SK-N-SH (cell line): ENCODE measurements at regions not wholly inside any gene's neighbourhood (a gene's known extent, or its start where the extent isn't known, plus 50 kb on each side); places are given as distances from the start of the nearest gene placed in this dataset.

Experiments
- CTCF ChIA-PET: fragments of 300-600, 350-600 bp; formaldehyde crosslinking; extraction: SDS; loops from one replicate; lab custom pipeline; 2021; lab: Yijun Ruan, JAX
- POLR2A ChIA-PET: fragments of 350-600 bp; sonication (Branson Sonifier 250); formaldehyde crosslinking; extraction: SDS; loops from one replicate; lab custom pipeline; 2020; ENCODE audit warnings: antibody characterized with exemption, inconsistent platforms; lab: Yijun Ruan, JAX
- DNase-seq: peaks from one replicate; pipeline ENCODE4 v3.0.0; 2012
- H2AFZ ChIP-seq: fragments of 200-600 bp; sonication (generic); 2 replicates; pipeline ENCODE4 v1.8.1; 2016; ENCODE audit warnings: antibody characterized with exemption, mild to moderate bottlenecking, low read depth
- H3F3A ChIP-seq: fragments of 200-600 bp; sonication (generic); replicated peaks from 2 replicates; pipeline ENCODE3; 2016; ENCODE audit warnings: antibody characterized with exemption, mild to moderate bottlenecking; ENCODE audit not compliant: insufficient read depth
- H3K27ac ChIP-seq, 2 experiments: fragments of 200-500 bp in 1 of 2; fragments of 200-600 bp in 1 of 2; sonication (Bioruptor generic) in 1 of 2; sonication (generic), shearing (Covaris generic) in 1 of 2; 2 replicates each; pipeline versions ENCODE4 v1.5.1 to v1.6.1; 2014 to 2016; ENCODE audit warnings: low read depth in 2 of 2, inconsistent platforms in 1 of 2, low read length in 1 of 2, mild to moderate bottlenecking in 1 of 2, mixed read lengths in 1 of 2
- H3K27me3 ChIP-seq: fragments of 200-600 bp; sonication (generic), shearing (Covaris generic); 2 replicates; pipeline ENCODE4 v1.6.1; 2016; ENCODE audit warnings: mixed run types; ENCODE audit not compliant: insufficient read depth
- H3K36me3 ChIP-seq, 2 experiments: fragments of 200-500 bp in 1 of 2; fragments of 200-600 bp in 1 of 2; sonication (Bioruptor generic) in 1 of 2; sonication (generic) in 1 of 2; replicated peaks in 1 of 2; 2 replicates each; pipeline versions ENCODE3 to v1.5.1; 2014 to 2016; ENCODE audit warnings: low read length in 1 of 2, mild to moderate bottlenecking in 1 of 2; ENCODE audit not compliant: insufficient read depth in 2 of 2, control insufficient read depth in 1 of 2
- H3K4me1 ChIP-seq, 2 experiments: fragments of 200-500 bp in 1 of 2; fragments of 200-600 bp in 1 of 2; sonication (Bioruptor generic) in 1 of 2; sonication (generic), shearing (Covaris generic) in 1 of 2; 2 replicates each; pipeline versions ENCODE4 v1.5.1 to v1.6.1; 2014 to 2016; ENCODE audit warnings: low read depth in 1 of 2, low read length in 1 of 2, mixed run types in 1 of 2; ENCODE audit not compliant: insufficient read depth in 2 of 2, control insufficient read depth in 1 of 2
- H3K4me2 ChIP-seq: fragments of 200-600 bp; sonication (generic), shearing (Covaris generic); 2 replicates; pipeline ENCODE4 v1.6.1; 2017; ENCODE audit warnings: mixed run types
- H3K4me3 ChIP-seq, 2 experiments: fragments of 200-500 bp in 1 of 2; fragments of 200-600 bp in 1 of 2; sonication (Bioruptor generic) in 1 of 2; sonication (generic), shearing (Covaris generic) in 1 of 2; 2 replicates each; pipeline versions ENCODE4 v1.5.1 to v1.8.1; 2014 to 2016; ENCODE audit warnings: low read depth in 2 of 2, inconsistent platforms in 1 of 2, low read length in 1 of 2, mild to moderate bottlenecking in 1 of 2, mixed read lengths in 1 of 2, moderate library complexity in 1 of 2
- H3K79me2 ChIP-seq: fragments of 200-600 bp; sonication (generic); 2 replicates; pipeline ENCODE4 v1.8.1; 2017; ENCODE audit warnings: mild to moderate bottlenecking; ENCODE audit not compliant: insufficient read depth
- H3K9ac ChIP-seq: fragments of 200-600 bp; sonication (generic); 2 replicates; pipeline ENCODE4 v1.6.1; 2017; ENCODE audit warnings: mixed run types
- H3K9me2 ChIP-seq: fragments of 200-600 bp; sonication (generic); 2 replicates; pipeline ENCODE4 v1.6.1; 2017; ENCODE audit warnings: mixed run types
- H3K9me3 ChIP-seq: fragments of 200-600 bp; sonication (generic); 2 replicates; pipeline ENCODE4 v1.6.1; 2017; ENCODE audit warnings: mixed run types, mild to moderate bottlenecking, moderate library complexity
- H4K20me1 ChIP-seq: fragments of 200-600 bp; sonication (generic); 2 replicates; pipeline ENCODE4 v1.6.1; 2017; ENCODE audit warnings: mild to moderate bottlenecking, mixed run types; ENCODE audit not compliant: insufficient read depth
- CHD2 ChIP-seq: fragments of 150-350 bp; IDR thresholded peaks from 2 replicates; pipeline ENCODE4 v1.6.1; 2018; ENCODE audit warnings: low read length; ENCODE audit not compliant: partially characterized antibody
- EP300 ChIP-seq, 2 experiments: IDR thresholded peaks; 2 replicates each; pipeline versions ENCODE4 v1.4.0 to v1.6.1; 2012; ENCODE audit warnings: borderline replicate concordance in 1 of 2, low read depth in 1 of 2, low read length in 1 of 2
- FOSL2 ChIP-seq: IDR thresholded peaks from 2 replicates; pipeline ENCODE4 v1.4.0; 2012; ENCODE audit warnings: low read depth, mild to moderate bottlenecking, moderate library complexity, borderline replicate concordance
- MXI1 ChIP-seq: IDR thresholded peaks from 2 replicates; pipeline ENCODE4 v1.6.1; 2012; ENCODE audit warnings: mild to moderate bottlenecking, low read depth, low read length, improper control_type of control experiment
- POLR2AphosphoS5 ChIP-seq: IDR thresholded peaks from 2 replicates; pipeline ENCODE4 v1.6.1; 2012; ENCODE audit warnings: low read depth, low read length
- RCOR1 ChIP-seq: fragments of 150-350 bp; IDR thresholded peaks from 2 replicates; pipeline ENCODE4 v1.6.1; 2017; ENCODE audit warnings: antibody characterized with exemption, low read length
- RXRA ChIP-seq: IDR thresholded peaks from 2 replicates; pipeline ENCODE4 v1.4.0; 2012; ENCODE audit warnings: low read depth, mild to moderate bottlenecking, borderline replicate concordance
- TAF1 ChIP-seq: IDR thresholded peaks from 2 replicates; pipeline ENCODE4 v1.6.1; 2012; ENCODE audit warnings: low read depth, mild to moderate bottlenecking, low read length, moderate library complexity, borderline replicate concordance
- YY1 ChIP-seq: IDR thresholded peaks from 2 replicates; pipeline ENCODE4 v1.4.0; 2012; ENCODE audit warnings: low read depth, mild to moderate bottlenecking
- WGBS: methylation state at CpG from one replicate; pipeline ENCODE4 v1.1.6; 2017; ENCODE audit warnings: low lambda C conversion rate; 5-methylcytosine and 5-hydroxymethylcytosine counted together
- TF ChIP-seq, protein P1 (sequence below): IDR thresholded peaks from 2 replicates; pipeline ENCODE4 v1.4.0; 2012; ENCODE audit warnings: low read depth
- TF ChIP-seq, protein P2 (sequence below): IDR thresholded peaks from 2 replicates; pipeline ENCODE4 v1.6.1; 2012; ENCODE audit warnings: mild to moderate bottlenecking, low read depth, low read length, moderate library complexity
- TF ChIP-seq, protein P3 (sequence below): fragments of 150-350 bp; IDR thresholded peaks from 2 replicates; pipeline ENCODE4 v1.6.1; 2017; ENCODE audit warnings: antibody characterized with exemption, low read length, low read depth, borderline replicate concordance

DNA sequence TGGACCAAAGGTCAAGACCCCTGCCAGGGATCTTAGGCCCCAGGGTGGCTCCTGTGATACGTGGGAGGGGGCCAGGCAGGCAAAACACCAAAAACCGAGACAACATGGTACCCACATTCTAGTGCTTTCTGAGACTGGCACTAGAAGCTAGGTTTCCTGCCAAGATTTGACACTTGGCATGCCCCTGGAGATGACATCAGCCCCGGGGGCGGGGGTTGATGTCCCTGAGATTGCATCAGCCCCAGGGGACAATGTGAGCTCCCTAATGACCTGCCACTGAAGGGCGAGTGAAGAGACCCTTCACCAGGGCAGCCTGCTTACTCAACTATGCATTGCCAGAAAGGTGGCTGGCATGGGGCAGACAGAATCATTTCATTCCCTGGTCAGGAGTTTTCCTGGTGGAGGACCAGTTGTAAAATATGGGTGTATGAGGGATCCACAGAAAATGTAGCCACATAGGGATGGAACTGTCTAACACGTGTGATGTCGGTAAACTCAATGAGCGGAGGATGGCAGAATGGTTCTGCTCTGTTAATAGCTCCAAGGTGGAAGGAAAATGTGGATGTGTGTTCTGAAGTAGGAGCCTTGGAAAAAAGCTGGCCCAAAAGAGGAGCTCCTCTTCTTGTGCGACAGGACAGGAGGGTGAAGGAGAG lies 219.7 kb downstream of the UNC5CL start:
- DNase-seq, result no peak
- H3K9me2 ChIP-seq, result no peaks in the 10 kb centered on the region
- 47% methylated on average over 9 of the region's 9 CpGs for WGBS
- H3K27me3 ChIP-seq, result no peaks in the 10 kb centered on the region
- TF ChIP-seq, protein P1, sequence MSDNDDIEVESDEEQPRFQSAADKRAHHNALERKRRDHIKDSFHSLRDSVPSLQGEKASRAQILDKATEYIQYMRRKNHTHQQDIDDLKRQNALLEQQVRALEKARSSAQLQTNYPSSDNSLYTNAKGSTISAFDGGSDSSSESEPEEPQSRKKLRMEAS, result no peak
- TF ChIP-seq MXI1, result no peak
- TF ChIP-seq FOSL2, result no peak
- TF ChIP-seq, protein P2, sequence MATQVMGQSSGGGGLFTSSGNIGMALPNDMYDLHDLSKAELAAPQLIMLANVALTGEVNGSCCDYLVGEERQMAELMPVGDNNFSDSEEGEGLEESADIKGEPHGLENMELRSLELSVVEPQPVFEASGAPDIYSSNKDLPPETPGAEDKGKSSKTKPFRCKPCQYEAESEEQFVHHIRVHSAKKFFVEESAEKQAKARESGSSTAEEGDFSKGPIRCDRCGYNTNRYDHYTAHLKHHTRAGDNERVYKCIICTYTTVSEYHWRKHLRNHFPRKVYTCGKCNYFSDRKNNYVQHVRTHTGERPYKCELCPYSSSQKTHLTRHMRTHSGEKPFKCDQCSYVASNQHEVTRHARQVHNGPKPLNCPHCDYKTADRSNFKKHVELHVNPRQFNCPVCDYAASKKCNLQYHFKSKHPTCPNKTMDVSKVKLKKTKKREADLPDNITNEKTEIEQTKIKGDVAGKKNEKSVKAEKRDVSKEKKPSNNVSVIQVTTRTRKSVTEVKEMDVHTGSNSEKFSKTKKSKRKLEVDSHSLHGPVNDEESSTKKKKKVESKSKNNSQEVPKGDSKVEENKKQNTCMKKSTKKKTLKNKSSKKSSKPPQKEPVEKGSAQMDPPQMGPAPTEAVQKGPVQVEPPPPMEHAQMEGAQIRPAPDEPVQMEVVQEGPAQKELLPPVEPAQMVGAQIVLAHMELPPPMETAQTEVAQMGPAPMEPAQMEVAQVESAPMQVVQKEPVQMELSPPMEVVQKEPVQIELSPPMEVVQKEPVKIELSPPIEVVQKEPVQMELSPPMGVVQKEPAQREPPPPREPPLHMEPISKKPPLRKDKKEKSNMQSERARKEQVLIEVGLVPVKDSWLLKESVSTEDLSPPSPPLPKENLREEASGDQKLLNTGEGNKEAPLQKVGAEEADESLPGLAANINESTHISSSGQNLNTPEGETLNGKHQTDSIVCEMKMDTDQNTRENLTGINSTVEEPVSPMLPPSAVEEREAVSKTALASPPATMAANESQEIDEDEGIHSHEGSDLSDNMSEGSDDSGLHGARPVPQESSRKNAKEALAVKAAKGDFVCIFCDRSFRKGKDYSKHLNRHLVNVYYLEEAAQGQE, result no peak
- no peak for TF ChIP-seq RXRA
- no peak for TF ChIP-seq YY1
- TF ChIP-seq POLR2AphosphoS5, result no peak
- TF ChIP-seq EP300 (IDR thresholded peaks at IDR 0.05; ENCODE audit: borderline replicate concordance in 1 of 2, low read depth in 1 of 2, low read length in 1 of 2), result no peak
- TF ChIP-seq RCOR1, result no peak
- TF ChIP-seq TAF1, result no peak
- CTCF ChIA-PET, result interaction anchor here (0.7 to 1.4 kb wide), 3 partner anchors 14 to 84 kb away, joined by 3 to 4 read pairs (median 3); no protein-coding TSS in a partner anchor
- no peaks in the 10 kb centered on the region for H3K79me2 ChIP-seq
- H4K20me1 ChIP-seq, result no peaks in the 10 kb centered on the region
- H3K27ac ChIP-seq, result no peak overlapping the region
- POLR2A ChIA-PET, result no interaction called here
- no peaks in the 10 kb centered on the region for H3K9me3 ChIP-seq
- H3K36me3 ChIP-seq, result no peaks in the 10 kb centered on the region
- H3K9ac ChIP-seq, result no peak overlapping the region
- H3F3A ChIP-seq, result no peaks in the 10 kb centered on the region
- no peak overlapping the region for H2AFZ ChIP-seq
- H3K4me3 ChIP-seq, result no peak overlapping the region
- no peak overlapping the region for H3K4me2 ChIP-seq
- H3K4me1 ChIP-seq, result peaks cover 0 to 11% of the 10 kb centered on the region in 2 experiments; a peak in 1 of 4 replicates

DNA sequence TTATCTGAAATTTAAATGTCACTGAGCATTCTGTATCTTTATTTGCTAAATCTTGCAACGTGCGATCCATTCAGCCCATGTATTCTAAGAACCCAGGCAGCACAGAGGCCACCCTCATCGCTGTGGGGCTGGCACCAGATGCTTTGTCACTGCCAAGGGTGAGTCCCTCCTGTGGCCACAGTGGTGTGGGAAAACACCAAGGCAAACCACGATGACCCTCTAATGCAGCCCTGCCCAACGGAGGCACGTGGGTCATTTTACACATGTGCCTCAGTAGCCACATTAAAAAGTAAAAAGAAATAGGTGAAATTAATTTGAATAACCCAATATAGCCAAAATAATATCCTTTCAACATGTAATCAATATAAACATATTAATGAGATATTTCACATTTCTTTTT lies 221.7 kb downstream of the UNC5CL start:
- Histone ChIP-seq H3K36me3 (no peaks in the 10 kb centered on the region), H3K4me3 (no peak overlapping the region), H3F3A (no peaks in the 10 kb centered on the region), H3K79me2 (no peaks in the 10 kb centered on the region), H3K4me1 (peaks cover 0 to 3% of the 10 kb centered on the region in 2 experiments; a peak in 1 of 4 replicates), H3K9me2 (no peaks in the 10 kb centered on the region), H4K20me1 (no peaks in the 10 kb centered on the region), H3K9me3 (no peaks in the 10 kb centered on the region), H2AFZ (no peak overlapping the region), H3K4me2 (no peak overlapping the region), H3K27me3 (no peaks in the 10 kb centered on the region), H3K27ac (no peak overlapping the region), H3K9ac (no peak overlapping the region)
- CTCF ChIA-PET, result interaction anchor here (0.8 kb wide), 1 partner anchor 21 kb away, joined by 4 read pairs; no protein-coding TSS in a partner anchor
- POLR2A ChIA-PET, result no interaction called here
- TF ChIP-seq, protein P3, sequence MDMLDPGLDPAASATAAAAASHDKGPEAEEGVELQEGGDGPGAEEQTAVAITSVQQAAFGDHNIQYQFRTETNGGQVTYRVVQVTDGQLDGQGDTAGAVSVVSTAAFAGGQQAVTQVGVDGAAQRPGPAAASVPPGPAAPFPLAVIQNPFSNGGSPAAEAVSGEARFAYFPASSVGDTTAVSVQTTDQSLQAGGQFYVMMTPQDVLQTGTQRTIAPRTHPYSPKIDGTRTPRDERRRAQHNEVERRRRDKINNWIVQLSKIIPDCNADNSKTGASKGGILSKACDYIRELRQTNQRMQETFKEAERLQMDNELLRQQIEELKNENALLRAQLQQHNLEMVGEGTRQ, result no peak
- no peak for TF ChIP-seq CHD2
- TF ChIP-seq, protein P1, result no peak
- no peak for DNase-seq
- 68% methylated on average over 6 of the region's 6 CpGs for WGBS
